ENCODE measurements at regions not wholly inside any gene's neighbourhood (a gene's known extent, or its start where the extent isn't known, plus 50 kb on each side); places are given as distances from the start of the nearest gene placed in this dataset.

DNA sequence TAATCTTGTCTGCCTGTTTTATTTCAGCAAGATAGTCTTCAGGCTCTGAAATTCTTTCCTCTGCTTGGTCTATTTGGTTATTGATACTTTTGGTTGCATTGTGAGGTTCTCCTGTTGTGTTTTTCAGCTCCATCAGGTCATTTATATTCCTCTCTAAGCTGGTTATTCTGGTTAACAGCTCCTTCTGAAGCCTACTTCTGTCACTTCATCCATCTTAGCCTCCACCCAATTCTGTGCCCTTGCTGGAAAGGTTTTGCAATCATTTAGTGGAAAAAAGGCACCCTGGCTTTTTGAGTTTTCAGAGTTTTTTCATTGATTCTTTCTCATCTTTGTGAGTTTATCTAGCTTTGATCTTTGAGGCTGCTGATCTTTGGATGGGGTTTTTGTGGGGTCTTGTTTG, 647.7 kb downstream of the SPRY1 start:
- Mint-ChIP-seq H3K4me1 (no peaks in the 10 kb centered on the region), H3K9me3 (ENCODE audit: insufficient read depth) (peaks cover 2% of the 10 kb centered on the region), H3K27ac (no peak overlapping the region), H3K4me3 (no peak overlapping the region), H3K27me3 (no peaks in the 10 kb centered on the region)
- ChIA-PET CTCF (no interaction called here), POLR2A (no interaction called here)
- Histone ChIP-seq H3K9ac (ENCODE audit: low read length) (no peak overlapping the region), H3K27me3 (replicated peaks in 1 of 4; ENCODE audit: control extremely low read depth in 1 of 4, control insufficient read depth in 3 of 4, insufficient read depth in 4 of 4, low read length in 3 of 4) (no peaks in the 10 kb centered on the region), H4K20me1 (ENCODE audit: control insufficient read depth, insufficient read depth, low read length, poor library complexity, severe bottlenecking) (no peaks in the 10 kb centered on the region), H3K9me3 (ENCODE audit: control extremely low read depth in 1 of 3, control insufficient read depth in 2 of 3, insufficient read depth in 1 of 3, low read length in 2 of 3) (peaks cover 0 to 8% (median 0%) of the 10 kb centered on the region in 3 donors), H3K4me3 (ENCODE audit: control extremely low read depth in 1 of 5, extremely low read depth in 1 of 5, insufficient read depth in 1 of 5, low read depth in 2 of 5, low read length in 4 of 5) (no peak overlapping the region), H3K36me3 (replicated peaks in 1 of 2; ENCODE audit: control extremely low read depth in 1 of 2, control insufficient read depth in 1 of 2, extremely low read depth in 1 of 2, insufficient read depth in 2 of 2, low read length in 1 of 2) (no peaks in the 10 kb centered on the region), H3K79me2 (ENCODE audit: control insufficient read depth, insufficient read depth, low read length) (no peaks in the 10 kb centered on the region), H3K4me2 (replicated peaks; ENCODE audit: low read depth, low read length, poor library complexity, severe bottlenecking) (no peak overlapping the region), H2AFZ (ENCODE audit: insufficient read depth, low read depth, low read length, poor library complexity, severe bottlenecking) (no peak overlapping the region), H3K4me1 (ENCODE audit: control insufficient read depth in 2 of 2, insufficient read depth in 2 of 2, low read length in 2 of 2) (no peaks in the 10 kb centered on the region), H3K27ac (ENCODE audit: low read length in 2 of 2) (no peak overlapping the region)
- ATAC-seq (ENCODE audit: low read depth), result no peak
- no peak for DNase-seq
- intact Hi-C loops (cut with micrococcal nuclease), result no loop called here
- TF ChIP-seq, protein P1, sequence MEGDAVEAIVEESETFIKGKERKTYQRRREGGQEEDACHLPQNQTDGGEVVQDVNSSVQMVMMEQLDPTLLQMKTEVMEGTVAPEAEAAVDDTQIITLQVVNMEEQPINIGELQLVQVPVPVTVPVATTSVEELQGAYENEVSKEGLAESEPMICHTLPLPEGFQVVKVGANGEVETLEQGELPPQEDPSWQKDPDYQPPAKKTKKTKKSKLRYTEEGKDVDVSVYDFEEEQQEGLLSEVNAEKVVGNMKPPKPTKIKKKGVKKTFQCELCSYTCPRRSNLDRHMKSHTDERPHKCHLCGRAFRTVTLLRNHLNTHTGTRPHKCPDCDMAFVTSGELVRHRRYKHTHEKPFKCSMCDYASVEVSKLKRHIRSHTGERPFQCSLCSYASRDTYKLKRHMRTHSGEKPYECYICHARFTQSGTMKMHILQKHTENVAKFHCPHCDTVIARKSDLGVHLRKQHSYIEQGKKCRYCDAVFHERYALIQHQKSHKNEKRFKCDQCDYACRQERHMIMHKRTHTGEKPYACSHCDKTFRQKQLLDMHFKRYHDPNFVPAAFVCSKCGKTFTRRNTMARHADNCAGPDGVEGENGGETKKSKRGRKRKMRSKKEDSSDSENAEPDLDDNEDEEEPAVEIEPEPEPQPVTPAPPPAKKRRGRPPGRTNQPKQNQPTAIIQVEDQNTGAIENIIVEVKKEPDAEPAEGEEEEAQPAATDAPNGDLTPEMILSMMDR (IDR thresholded peaks at IDR 0.05), result no peak
- no peak for TF ChIP-seq EZH2 (IDR thresholded peaks at IDR 0.05; ENCODE audit: borderline replicate concordance, insufficient read depth, low read depth, low read length, poor library complexity, severe bottlenecking)

DNA sequence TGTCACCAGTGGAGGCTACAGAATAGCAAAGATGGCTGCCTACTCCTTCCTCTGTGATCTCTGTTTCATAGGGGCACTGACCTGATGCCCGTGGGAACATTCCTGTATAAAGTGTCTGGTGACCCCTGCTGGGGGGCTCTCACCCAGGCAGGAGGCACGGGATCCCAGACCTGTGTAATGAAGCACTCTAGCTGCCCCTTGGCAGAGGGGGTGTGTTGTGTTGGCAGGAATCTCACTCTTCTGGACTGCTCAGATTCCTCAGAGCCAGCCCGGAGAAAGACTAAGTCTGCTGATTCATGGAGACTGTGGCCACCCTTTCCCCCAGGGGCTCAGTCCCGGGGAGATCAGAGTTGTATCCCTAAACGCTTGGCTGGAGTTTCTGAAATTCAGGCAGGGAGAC, 648.3 kb downstream of the SPRY1 start:
- WGBS (ENCODE audit: insufficient coverage), result 92% methylated on average over 5 of the region's 5 CpGs
- Histone ChIP-seq H3K9ac (ENCODE audit: low read length) (no peak overlapping the region), H3K4me1 (ENCODE audit: control insufficient read depth in 2 of 2, insufficient read depth in 2 of 2, low read length in 2 of 2) (no peaks in the 10 kb centered on the region), H3K36me3 (replicated peaks in 1 of 2; ENCODE audit: control extremely low read depth in 1 of 2, control insufficient read depth in 1 of 2, extremely low read depth in 1 of 2, insufficient read depth in 2 of 2, low read length in 1 of 2) (no peaks in the 10 kb centered on the region), H2AFZ (ENCODE audit: insufficient read depth, low read depth, low read length, poor library complexity, severe bottlenecking) (no peak overlapping the region), H3K27ac (ENCODE audit: low read length in 2 of 2) (no peak overlapping the region), H3K9me3 (ENCODE audit: control extremely low read depth in 1 of 3, control insufficient read depth in 2 of 3, insufficient read depth in 1 of 3, low read length in 2 of 3) (peaks cover 0 to 8% (median 0%) of the 10 kb centered on the region in 3 donors), H3K4me2 (replicated peaks; ENCODE audit: low read depth, low read length, poor library complexity, severe bottlenecking) (no peak overlapping the region), H4K20me1 (ENCODE audit: control insufficient read depth, insufficient read depth, low read length, poor library complexity, severe bottlenecking) (no peaks in the 10 kb centered on the region), H3K27me3 (replicated peaks in 1 of 4; ENCODE audit: control extremely low read depth in 1 of 4, control insufficient read depth in 3 of 4, insufficient read depth in 4 of 4, low read length in 3 of 4) (no peaks in the 10 kb centered on the region), H3K4me3 (ENCODE audit: control extremely low read depth in 1 of 5, extremely low read depth in 1 of 5, insufficient read depth in 1 of 5, low read depth in 2 of 5, low read length in 4 of 5) (no peak overlapping the region), H3K79me2 (ENCODE audit: control insufficient read depth, insufficient read depth, low read length) (no peaks in the 10 kb centered on the region)
- H3K27me3 Mint-ChIP-seq, result no peaks in the 10 kb centered on the region
- H3K4me3 Mint-ChIP-seq, result no peak overlapping the region
- intact Hi-C loops (cut with micrococcal nuclease), result no loop called here
- no peak for DNase-seq
- ChIA-PET CTCF (no interaction called here), POLR2A (no interaction called here)
- H3K9me3 Mint-ChIP-seq (ENCODE audit: insufficient read depth), result no peaks in the 10 kb centered on the region
- H3K27ac Mint-ChIP-seq, result no peak overlapping the region
- no peak for ATAC-seq (ENCODE audit: low read depth)
- no peaks in the 10 kb centered on the region for H3K4me1 Mint-ChIP-seq
- TF ChIP-seq, protein P1 (IDR thresholded peaks at IDR 0.05), result no peak
- TF ChIP-seq EZH2 (IDR thresholded peaks at IDR 0.05; ENCODE audit: borderline replicate concordance, insufficient read depth, low read depth, low read length, poor library complexity, severe bottlenecking), result no peak

All from B cell (primary cell).